Gastroesophageal sphincter (tissue), 3 donors: ENCODE measurements at regions not wholly inside any gene's neighbourhood (a gene's known extent, or its start where the extent isn't known, plus 50 kb on each side); places are given as distances from the start of the nearest gene placed in this dataset.

Experiments used
- CTCF ChIP-seq, 4 experiments: fragments of 200-600 bp in 2 of 4; fragments of 450-650 bp in 2 of 4; sonication (generic) in 1 of 4; IDR thresholded peaks; one replicate each; pipeline ENCODE4 v1.5.1; 2017 to 2019; ENCODE audit warnings: antibody characterized with exemption in 4 of 4, mild to moderate bottlenecking in 2 of 4, moderate library complexity in 2 of 4
- POLR2A ChIP-seq, 2 donors: fragments of 450-650 bp; IDR thresholded peaks; one replicate each; pipeline ENCODE4 v1.6.1; 2017; ENCODE audit warnings: antibody characterized with exemption in 2 of 2, mild to moderate bottlenecking in 2 of 2, moderate library complexity in 1 of 2
- POLR2AphosphoS5 ChIP-seq: sonication (generic); formaldehyde crosslinking; IDR thresholded peaks from one replicate; pipeline ENCODE4 v1.6.1; 2017; ENCODE audit warnings: antibody characterized with exemption

- no peak for TF ChIP-seq POLR2A (IDR thresholded peaks at IDR 0.05)
- no peak for TF ChIP-seq POLR2AphosphoS5
- TF ChIP-seq CTCF (IDR thresholded peaks at IDR 0.05) = no peak
Observed at GRCh38 chr16:5668553-5668952, 571.0 kb upstream of the EEF2KMT start.
